ENCODE measurements at regions not wholly inside any gene's neighbourhood (a gene's known extent, or its start where the extent isn't known, plus 50 kb on each side); places are given as distances from the start of the nearest gene placed in this dataset.

GRCh38 chr14:96986256-96987085, 189.3 kb downstream of the VRK1 start:
- DNase-seq: no peak

DNA sequence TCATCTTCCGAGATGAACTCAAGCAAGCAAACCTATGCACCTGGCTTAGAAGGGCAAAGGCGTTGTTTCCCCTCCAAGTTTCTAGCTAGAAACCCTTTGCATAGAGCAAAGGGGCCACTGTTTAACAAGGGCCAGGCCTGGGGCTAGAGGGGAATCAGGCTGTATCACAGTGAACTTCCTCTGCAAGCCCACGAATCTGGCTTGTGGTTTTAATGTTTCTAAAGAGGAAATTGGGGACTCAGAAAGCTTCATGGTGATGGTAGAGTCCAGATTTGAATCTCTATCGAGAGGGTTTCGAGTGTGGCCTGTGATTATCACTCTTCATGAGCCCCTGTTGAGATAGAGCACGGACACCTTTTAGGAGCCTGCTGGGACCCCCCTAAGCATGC, 189.9 kb downstream of the VRK1 start:
- no peak for DNase-seq

- DNase-seq: no peak
These were observed 190.6 kb downstream of the VRK1 start for GRCh38 chr14:96987771-96988170.

DNA sequence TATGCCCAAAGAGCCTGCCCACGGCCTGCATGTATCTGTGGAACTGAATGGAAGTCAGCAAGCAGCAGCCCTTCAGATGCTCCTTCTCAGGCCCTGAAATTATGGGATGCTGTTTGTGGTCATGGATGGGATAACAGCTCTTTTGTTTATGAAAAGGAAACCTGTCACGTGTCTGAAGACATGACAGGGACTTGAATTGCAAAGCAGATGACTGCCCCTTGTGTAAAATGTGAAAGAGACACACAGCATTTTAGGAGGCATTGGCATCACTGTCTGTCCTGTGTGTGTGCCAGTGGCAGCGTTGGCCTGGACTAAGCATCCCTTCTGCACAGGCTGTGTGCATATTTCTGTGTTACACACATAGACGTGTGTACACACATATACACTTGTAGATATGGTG, 192.1 kb downstream of the VRK1 start:
- DNase-seq: no peak

GRCh38 chr14:96991226-96991625, 194.0 kb downstream of the VRK1 start:
- DNase-seq: no peak

DNA sequence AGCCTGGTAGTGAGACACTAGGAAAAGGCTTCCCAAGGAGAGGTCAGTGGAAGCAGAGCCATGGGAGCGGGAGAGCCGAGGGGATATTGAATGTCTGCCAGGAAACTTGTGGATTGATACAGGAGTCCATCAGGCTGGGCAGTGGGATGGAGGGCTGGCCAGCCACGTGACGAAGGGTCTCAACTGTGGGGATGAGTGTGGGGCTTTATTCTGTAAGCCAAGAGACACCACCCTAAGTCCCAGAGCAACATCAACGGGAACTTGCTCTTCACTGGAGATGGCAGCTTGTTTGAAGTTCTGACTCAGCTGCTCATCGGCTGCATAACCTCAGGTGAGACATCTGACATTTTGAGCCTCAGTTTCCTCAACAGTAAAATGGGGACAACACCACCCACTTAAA, 197.8 kb downstream of the VRK1 start:
- DNase-seq: no peak

DNA sequence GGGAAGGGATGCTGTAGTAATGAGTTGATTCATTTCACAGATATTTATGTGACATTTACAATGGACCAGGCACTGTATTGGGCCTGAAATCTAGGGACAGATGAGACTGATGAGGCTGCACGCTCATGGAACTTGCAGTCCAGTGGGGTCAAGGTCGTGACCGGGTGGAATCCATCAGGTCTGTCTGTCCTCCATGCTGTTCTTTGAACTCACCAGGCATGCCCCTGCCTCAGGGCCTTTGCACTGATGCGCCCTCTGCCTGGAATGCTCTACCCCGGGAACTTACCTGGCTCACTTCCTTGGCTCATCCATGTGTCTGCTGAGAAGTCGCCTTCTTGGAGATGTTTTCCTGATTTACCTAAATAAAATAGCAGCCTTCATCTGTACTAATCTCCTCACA, 200.1 kb downstream of the VRK1 start:
- no peak for DNase-seq

GRCh38 chr14:96997996-96998395, 200.8 kb downstream of the VRK1 start:
- DNase-seq: no peak

DNA sequence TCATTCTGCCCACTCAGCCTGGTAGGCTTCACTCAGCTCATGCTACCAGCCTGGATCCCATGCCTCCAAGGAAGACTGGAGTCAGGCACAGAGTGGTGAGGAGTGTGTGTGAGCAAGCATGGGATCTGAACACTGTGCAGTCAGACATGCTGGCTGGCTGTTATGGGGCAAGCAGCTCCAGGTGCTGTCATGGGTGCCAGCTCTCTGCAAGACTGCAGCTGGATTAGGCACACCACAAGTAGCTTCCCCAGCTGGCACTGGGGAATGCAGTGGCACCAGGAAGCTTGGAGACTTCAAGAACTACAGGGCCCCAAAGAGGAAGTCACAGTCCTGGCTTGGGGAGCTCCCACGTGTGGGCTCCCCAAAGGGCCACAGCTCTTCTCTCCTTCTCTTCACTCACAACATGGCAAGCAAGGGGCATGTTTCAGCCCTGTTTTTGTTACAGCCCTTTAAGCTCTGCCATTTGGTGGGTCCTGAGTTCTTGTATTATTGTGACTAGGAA, 202.5 kb downstream of the VRK1 start:
- no peak for DNase-seq

DNA sequence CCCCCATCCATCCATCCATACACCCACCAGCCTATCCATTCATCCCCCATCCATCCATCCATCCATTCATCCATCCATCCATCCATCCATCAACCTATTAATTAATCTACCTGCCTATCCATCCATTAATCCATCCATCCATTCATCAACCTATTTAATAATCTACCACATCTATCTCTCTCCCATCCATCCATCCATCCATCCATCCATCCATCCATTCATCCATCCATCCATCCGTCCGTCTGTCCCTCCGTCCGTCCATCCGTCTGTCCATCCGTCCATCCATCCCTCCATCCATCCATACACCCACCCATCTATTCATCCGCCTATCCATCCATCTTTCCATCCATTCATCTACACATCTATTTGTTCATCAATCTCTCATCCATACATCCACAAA, 205.3 kb downstream of the VRK1 start:
- DNase-seq: no peak

DNA sequence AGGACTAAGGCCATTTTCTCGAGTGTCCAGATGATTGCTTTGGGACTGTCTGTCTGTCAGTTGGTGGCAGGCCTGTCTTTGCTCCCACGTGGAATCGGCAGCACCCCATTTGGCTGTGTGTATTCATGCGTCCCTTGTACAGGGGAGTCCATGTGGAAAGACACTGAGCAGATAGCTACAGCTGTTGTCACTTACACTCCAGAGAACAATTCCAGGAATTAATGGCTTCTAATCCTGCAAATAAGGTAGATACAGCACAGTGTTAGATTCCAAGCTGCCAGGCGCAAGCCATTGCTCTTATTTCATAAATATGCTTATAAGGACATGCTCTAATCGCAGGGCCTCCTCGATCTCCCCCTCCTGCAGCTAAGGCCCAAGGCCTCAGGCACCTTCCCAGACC, 208.8 kb downstream of the VRK1 start:
- no peak for DNase-seq

- no peak for DNase-seq
These were observed 213.4 kb downstream of the VRK1 start for GRCh38 chr14:97010491-97011160.

DNA sequence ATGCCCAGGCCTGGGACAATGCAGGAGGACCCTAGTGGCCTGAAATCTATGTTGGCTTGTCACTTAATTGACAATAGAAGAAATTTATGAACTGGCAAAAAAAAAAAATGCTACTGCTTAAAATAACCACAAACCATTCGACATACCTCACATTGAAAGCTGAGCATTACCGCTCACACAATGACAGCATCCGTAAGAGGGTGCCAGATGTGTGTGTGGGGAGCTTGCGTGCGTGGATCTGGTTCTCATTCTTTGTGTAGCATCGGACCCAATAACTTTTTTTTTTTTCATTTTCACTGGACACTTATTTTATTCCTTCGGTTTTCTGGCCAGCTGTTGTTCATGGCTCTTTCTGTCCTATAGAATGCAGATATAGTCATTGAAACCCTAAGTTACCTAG, 216.7 kb downstream of the VRK1 start:
- no peak for DNase-seq

DNA sequence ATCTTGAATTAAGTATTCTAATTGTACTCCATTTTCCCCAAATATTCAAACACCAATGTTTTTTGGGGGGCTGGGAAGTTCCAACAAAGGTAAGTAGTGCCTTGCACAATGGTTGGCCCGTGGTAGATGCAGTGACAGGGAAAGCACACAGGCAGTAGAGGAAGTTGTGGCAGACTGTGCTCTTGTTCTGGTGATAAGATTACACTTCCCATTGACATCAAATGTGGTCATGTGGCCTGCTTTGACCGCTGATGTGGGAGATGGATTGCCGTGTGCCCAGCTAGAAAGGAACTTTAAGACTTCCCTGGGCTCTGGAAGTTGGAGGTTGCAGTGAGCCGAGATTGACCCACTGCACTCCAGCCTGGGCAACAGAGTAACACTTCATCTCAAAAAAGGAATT, 223.8 kb downstream of the VRK1 start:
- DNase-seq: no peak

DNA sequence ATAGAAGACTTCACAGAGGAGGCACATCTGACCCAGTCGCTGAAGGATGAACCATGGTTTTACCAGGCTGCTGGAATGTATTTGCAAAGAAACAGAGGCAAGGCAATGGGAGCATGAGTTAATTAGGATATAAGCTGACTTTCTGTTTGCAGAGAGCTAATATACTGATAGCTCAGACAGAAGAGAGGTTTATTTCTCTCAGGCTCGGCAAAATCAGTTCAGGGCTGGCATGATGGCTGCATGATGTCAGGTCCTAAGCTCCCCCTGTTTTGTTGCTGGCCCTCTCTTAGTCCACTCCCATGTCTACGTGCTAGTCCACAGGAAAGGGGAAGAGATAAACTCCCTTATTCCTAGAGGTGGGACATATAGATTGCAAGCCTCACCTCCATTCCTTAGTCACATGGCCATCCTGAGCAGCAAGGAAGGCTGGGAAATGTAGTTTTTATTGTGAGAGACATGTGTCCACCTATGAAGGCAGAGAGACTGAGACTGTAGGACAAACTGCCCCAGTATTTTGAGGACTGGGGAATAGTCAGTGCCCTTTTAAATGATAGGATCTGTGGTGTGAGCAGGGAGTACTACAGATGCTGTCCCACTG, 224.5 kb downstream of the VRK1 start:
- no peak for DNase-seq

GRCh38 chr14:97022741-97023140, 225.6 kb downstream of the VRK1 start:
- no peak for DNase-seq

DNA sequence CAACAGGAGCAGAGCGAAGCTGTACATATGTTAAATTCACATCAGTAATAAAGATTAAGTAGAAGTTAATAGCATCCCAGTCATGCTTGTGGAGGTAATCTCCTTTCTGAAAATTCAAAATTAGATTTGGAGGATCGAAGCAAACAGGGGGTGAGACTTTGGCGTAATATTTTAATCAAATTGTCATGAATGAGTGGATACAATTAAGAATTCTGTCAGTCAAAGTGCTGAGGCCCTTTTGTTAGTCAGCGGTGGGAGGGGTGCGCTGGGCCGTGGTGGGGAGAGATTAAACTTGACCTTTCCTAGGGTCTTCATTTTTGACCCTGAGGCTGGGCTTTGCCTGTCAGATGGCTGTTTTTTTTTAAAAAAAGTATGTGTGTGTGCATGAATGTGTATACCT, 226.7 kb downstream of the VRK1 start:
- DNase-seq: no peak

- DNase-seq: no peak
These were observed 227.1 kb downstream of the VRK1 start for GRCh38 chr14:97024300-97024699.

DNA sequence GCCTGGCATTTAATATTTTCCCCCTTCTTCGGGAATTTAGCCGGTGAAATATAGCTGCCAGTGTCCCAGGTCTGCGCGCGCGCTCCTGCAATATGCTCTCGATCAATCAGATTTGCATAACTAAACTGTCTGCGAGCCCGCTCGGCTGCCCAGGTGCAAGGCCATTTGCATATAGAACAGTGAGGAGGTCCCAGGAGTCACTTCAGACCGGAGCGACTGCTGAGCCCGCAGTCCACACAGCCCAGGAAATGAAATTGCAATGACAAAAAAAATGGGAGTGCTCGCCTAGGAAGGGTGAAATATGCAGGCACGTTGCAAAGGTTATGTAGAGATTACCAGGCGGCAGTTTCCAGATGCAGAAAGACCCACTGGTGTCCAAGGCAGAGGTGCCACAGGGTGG, 228.5 kb downstream of the VRK1 start:
- no peak for DNase-seq

DNA sequence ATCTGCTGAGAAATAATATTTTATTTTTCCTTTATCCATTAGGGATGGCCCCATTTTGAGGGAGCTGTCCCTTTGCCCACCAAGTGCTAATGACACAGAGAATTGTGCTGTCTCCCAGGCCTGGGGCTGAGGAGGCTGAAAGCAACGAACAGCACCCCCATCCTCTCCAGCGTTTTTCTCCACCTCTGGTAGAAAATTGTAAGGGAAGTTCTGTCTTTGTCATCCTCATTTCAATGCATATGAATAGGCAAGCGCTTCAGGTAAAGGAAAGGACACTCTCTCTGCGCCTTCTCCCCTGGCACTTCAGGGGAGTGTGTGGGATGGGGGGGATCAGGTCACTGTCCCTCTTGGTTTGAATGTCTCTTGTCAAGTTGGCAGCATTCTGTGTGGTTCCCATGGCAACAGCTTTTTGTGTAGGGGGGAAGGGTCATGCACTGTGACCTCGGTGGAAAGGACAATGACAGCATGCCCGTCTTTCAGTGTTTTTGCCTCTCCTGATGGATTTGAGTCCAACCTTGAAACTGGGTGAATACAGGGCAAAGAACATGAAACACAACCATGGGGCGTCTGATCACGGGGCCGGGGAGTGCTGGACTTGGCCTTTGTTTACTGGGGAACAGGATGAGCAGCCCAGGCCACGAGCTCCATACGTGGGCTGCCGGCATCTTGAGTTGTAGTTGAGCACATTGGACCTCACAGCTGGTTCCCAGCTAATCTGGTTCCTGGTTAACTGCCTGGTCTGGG, 230.2 kb downstream of the VRK1 start:
- no peak for DNase-seq

DNA sequence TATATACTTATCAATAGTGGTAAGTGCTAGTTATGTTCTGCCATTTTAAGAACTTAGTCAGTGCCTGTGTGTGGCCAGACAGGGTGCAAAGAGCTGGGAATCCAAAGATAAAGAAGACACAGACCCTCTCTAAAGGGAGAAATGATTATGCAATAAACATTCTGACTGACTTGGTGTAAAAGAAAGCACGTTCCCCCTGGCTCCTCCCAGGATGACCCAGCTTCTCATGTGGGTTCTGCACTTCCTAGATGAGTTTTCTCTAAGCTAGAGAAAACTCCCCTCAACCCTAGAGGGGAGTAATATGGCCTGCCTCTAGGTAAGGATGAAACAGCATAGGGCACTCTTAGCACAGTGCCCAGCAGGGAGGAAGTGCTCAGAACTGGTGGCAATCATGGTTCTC, 231.2 kb downstream of the VRK1 start:
- no peak for DNase-seq

DNA sequence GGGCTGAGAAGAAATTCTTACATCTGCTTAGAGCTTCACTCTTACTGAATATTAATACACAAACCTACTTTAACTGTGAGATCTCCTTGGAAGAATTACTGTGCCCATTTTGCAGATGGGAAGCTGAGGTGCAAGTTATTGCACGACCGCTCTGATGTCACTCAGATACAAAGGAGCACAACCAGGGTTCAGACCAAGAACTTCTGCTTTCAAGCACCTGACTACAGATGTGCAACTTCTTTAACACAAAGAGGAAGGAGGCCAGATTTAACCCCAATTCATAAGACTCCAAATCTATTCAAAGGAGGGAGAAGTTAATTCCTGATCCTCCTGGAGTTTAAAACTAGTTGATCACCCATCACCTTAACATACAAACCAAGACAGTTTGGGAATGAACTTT, 232.6 kb downstream of the VRK1 start:
- DNase-seq: no peak

GRCh38 chr14:97031530-97031929, 234.3 kb downstream of the VRK1 start:
- DNase-seq: no peak

Measured in NCI-H2107 (cell line).